HG03060 (cell line): ENCODE measurements at regions not wholly inside any gene's neighbourhood (a gene's known extent, or its start where the extent isn't known, plus 50 kb on each side); places are given as distances from the start of the nearest gene placed in this dataset.

Experiments used
- ATAC-seq: cut with Tn5 transposase; IDR thresholded peaks from one replicate; pipeline ENCODE4 v1.9.1; 2021; ENCODE audit warnings: low read depth, moderate number of reproducible peaks; ENCODE audit not compliant: unreplicated experiment

DNA sequence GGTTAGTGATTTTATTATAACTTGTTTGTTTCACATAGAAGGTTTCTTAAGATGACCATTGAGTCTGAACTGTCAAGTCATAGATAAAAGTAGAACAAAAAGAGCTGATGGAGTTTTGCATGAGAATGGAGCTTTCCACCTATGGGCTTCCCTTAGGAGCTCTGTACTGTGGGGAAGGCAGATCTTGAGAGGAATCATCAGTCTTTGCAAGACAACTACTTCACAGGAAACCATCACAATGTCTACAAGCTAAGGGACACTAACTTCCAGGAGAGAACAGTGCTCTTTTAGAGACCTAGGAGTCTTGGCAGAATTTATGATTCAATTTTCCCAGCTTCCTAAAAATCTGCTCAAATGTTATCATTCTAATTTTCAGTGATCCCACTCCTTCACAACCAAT, 78.2 kb downstream of the FBXO5 start:
- ATAC-seq = no peak

GRCh38 chr6:152905551-152906299, 77.1 kb downstream of the FBXO5 start:
- ATAC-seq = no peak

- no peak for ATAC-seq
These were observed 73.6 kb downstream of the FBXO5 start for GRCh38 chr6:152909241-152909640.

- no peak for ATAC-seq
These were observed 66.8 kb downstream of the FBXO5 start for GRCh38 chr6:152916035-152916434.

GRCh38 chr6:152918991-152919390, 63.9 kb downstream of the FBXO5 start:
- no peak for ATAC-seq

DNA sequence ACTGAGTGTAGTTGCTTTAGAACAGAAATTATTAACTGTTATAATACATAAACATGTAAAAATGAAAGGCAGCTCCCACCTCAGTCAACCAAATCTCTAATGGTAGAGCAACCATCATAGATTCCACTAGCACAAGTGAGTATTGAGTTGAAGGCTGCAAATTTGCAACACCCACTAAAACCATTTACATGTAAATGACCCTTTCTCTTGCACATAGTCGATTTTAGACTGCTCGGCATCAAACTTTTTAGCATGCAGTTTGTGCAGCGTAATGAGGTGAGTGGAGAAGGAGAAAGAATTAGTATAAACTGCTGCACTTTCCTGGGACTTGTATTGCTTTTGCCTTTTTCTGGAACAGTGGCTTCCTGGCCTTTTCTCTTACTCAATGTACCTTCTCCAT, 62.8 kb downstream of the FBXO5 start:
- ATAC-seq = no peak
